HCT116 (cell line): ENCODE measurements at regions not wholly inside any gene's neighbourhood (a gene's known extent, or its start where the extent isn't known, plus 50 kb on each side); places are given as distances from the start of the nearest gene placed in this dataset.

Experiments used
- ATAC-seq: fragments of 200-7000 bp; cut with Tn5 transposase; 2 replicates; pipeline ENCODE4 v1.9.1; 2020; ENCODE audit warnings: mild to moderate bottlenecking, moderate library complexity
- BruUV-seq: library from RNA; stranded (reverse); fragments of 400-500 nt; replicated peaks from 2 replicates; lab custom pipeline; 2021; lab: Mats Ljungman, UMichigan
- CTCF ChIA-PET: fragments of 300-600 bp; sonication (Branson Sonifier 250); formaldehyde crosslinking; loops from one replicate; lab custom pipeline; 2021; ENCODE audit warnings: antibody characterized with exemption; lab: Charles Lee
- POLR2A ChIA-PET: fragments of 300-600, 350-600 bp; sonication (Branson Sonifier 250); formaldehyde crosslinking; loops from one replicate; lab custom pipeline; 2021; ENCODE audit warnings: antibody characterized with exemption; lab: Charles Lee
- RAD21 ChIA-PET, 2 experiments: fragments of 300-600 bp; sonication (Branson Sonifier 250); formaldehyde crosslinking; loops; one replicate each; lab custom pipeline; 2023; ENCODE audit warnings: low total read pairs in 2 of 2; ENCODE audit not compliant: uncharacterized antibody in 2 of 2, unreplicated experiment in 2 of 2, low non-redundant PET in 1 of 2; lab: Charles Lee
- DNase-seq: peaks from one replicate; pipeline ENCODE4 v3.0.0-alpha.2; 2010; ENCODE audit warnings: low read depth, low spot score
- H2AFZ ChIP-seq: fragments of 200-600 bp; shearing (Covaris generic), sonication (generic); 2 replicates; pipeline ENCODE4 v1.6.1; 2017; ENCODE audit warnings: low read depth, mixed run types, mixed read lengths, antibody characterized with exemption, low read length; ENCODE audit not compliant: poor library complexity, severe bottlenecking
- H3K27ac ChIP-seq: 2 replicates; pipeline ENCODE4 v1.5.1; 2012; ENCODE audit warnings: low read depth, low read length
- H3K27me3 ChIP-seq: fragments of 200-600 bp; sonication (generic); 2 replicates; pipeline ENCODE4 v1.6.1; 2016; ENCODE audit warnings: mixed run types, low read length, mixed read lengths; ENCODE audit not compliant: insufficient read depth
- H3K36me3 ChIP-seq, 2 experiments: fragments of 200-500 bp in 1 of 2; fragments of 200-600 bp in 1 of 2; sonication (Bioruptor generic) in 1 of 2; sonication (generic) in 1 of 2; 2 replicates each; pipeline versions ENCODE4 v1.5.1 to v1.6.1; 2014 to 2016; ENCODE audit warnings: low read length in 2 of 2, inconsistent platforms in 1 of 2, mixed read lengths in 1 of 2, mixed run types in 1 of 2; ENCODE audit not compliant: insufficient read depth in 2 of 2, control insufficient read depth in 1 of 2
- H3K4me1 ChIP-seq, 2 experiments: fragments of 200-600 bp in 1 of 2; sonication (generic) in 1 of 2; 2 replicates each; pipeline versions ENCODE4 v1.5.1 to v1.6.1; 2012 to 2017; ENCODE audit warnings: low read length in 2 of 2, inconsistent platforms in 1 of 2, mild to moderate bottlenecking in 1 of 2, mixed read lengths in 1 of 2, mixed run types in 1 of 2, moderate library complexity in 1 of 2; ENCODE audit not compliant: insufficient read depth in 2 of 2, control insufficient read depth in 1 of 2
- H3K4me2 ChIP-seq: fragments of 200-600 bp; sonication (generic); 2 replicates; pipeline ENCODE4 v1.6.1; 2017; ENCODE audit warnings: mixed run types, low read length, mixed read lengths
- H3K4me3 ChIP-seq, 2 experiments: fragments of 200-600 bp in 1 of 2; sonication (generic) in 1 of 2; replicated peaks in 1 of 2; 2 replicates each; pipeline ENCODE4 v1.5.1; 2011 to 2016; ENCODE audit warnings: low read length in 2 of 2, control low read depth in 1 of 2, low read depth in 1 of 2, mild to moderate bottlenecking in 1 of 2, mixed read lengths in 1 of 2, mixed run types in 1 of 2
- H3K79me2 ChIP-seq: fragments of 200-600 bp; sonication (generic); 2 replicates; pipeline ENCODE4 v1.6.1; 2017; ENCODE audit warnings: mild to moderate bottlenecking, mixed run types, low read length, moderate library complexity, mixed read lengths; ENCODE audit not compliant: insufficient read depth
- H3K9ac ChIP-seq: fragments of 200-600 bp; sonication (generic); 2 replicates; pipeline ENCODE4 v1.6.1; 2016; ENCODE audit warnings: low read length, mixed read lengths
- H3K9me2 ChIP-seq: fragments of 200-600 bp; sonication (generic), shearing (Covaris generic); 2 replicates; pipeline ENCODE4 v1.6.1; 2017; ENCODE audit warnings: mixed run types, mild to moderate bottlenecking, moderate library complexity; ENCODE audit not compliant: insufficient read depth
- H3K9me3 ChIP-seq, 2 experiments: fragments of 200-500 bp in 1 of 2; fragments of 200-600 bp in 1 of 2; sonication (Bioruptor generic) in 1 of 2; sonication (generic) in 1 of 2; 2 replicates each; pipeline ENCODE4 v1.6.1; 2014 to 2017; ENCODE audit warnings: low read length in 2 of 2, mixed read lengths in 2 of 2, inconsistent platforms in 1 of 2, low read depth in 1 of 2, mild to moderate bottlenecking in 1 of 2, mixed run types in 1 of 2, moderate library complexity in 1 of 2; ENCODE audit not compliant: control insufficient read depth in 1 of 2, insufficient read depth in 1 of 2
- H4K20me1 ChIP-seq: fragments of 200-600 bp; sonication (generic), shearing (Covaris generic); 2 replicates; pipeline ENCODE4 v1.6.1; 2017; ENCODE audit warnings: mixed run types, mild to moderate bottlenecking, moderate library complexity; ENCODE audit not compliant: insufficient read depth
- ATF3 ChIP-seq: IDR thresholded peaks from 2 replicates; pipeline ENCODE4 v1.6.1; 2012
- CBX3 ChIP-seq: IDR thresholded peaks from 2 replicates; pipeline ENCODE4 v1.6.1; 2012; ENCODE audit warnings: low read depth
- CEBPB ChIP-seq: IDR thresholded peaks from 2 replicates; pipeline ENCODE4 v1.6.1; 2012; ENCODE audit warnings: low read depth
- CTCF ChIP-seq, 3 experiments: fragments of 200-600 bp in 1 of 3; sonication (generic) in 1 of 3; IDR thresholded peaks in 2 of 3; conservative IDR thresholded peaks in 1 of 3; 2 replicates each; pipeline ENCODE4 v1.5.1; 2012 to 2017; ENCODE audit warnings: low read depth in 2 of 3, low read length in 2 of 3, antibody characterized with exemption in 1 of 3, borderline replicate concordance in 1 of 3, control low read depth in 1 of 3, mild to moderate bottlenecking in 1 of 3, mixed read lengths in 1 of 3, mixed run types in 1 of 3, moderate library complexity in 1 of 3; ENCODE audit not compliant: insufficient read depth in 1 of 3
- EGR1 ChIP-seq: IDR thresholded peaks from 2 replicates; pipeline ENCODE4 v1.6.1; 2012; ENCODE audit warnings: low read depth
- ELF1 ChIP-seq: IDR thresholded peaks from 2 replicates; pipeline ENCODE4 v1.6.1; 2012; ENCODE audit warnings: low read depth, borderline replicate concordance
- EZH2 ChIP-seq: fragments of 200-600 bp; sonication (generic); IDR thresholded peaks from 2 replicates; pipeline ENCODE4 v1.6.1; 2017; ENCODE audit warnings: antibody characterized with exemption, mixed run types
- FOSL1 ChIP-seq: IDR thresholded peaks from 2 replicates; pipeline ENCODE4 v1.6.1; 2012; ENCODE audit warnings: low read depth
- JUND ChIP-seq: IDR thresholded peaks from 2 replicates; pipeline ENCODE4 v1.6.1; 2012
- POLR2A ChIP-seq: IDR thresholded peaks from 2 replicates; pipeline ENCODE4 v1.7.0; 2011; ENCODE audit warnings: borderline replicate concordance; ENCODE audit not compliant: insufficient read depth, insufficient read length; ENCODE audit errors: extremely low read depth
- POLR2AphosphoS5 ChIP-seq: IDR thresholded peaks from 2 replicates; pipeline ENCODE4 v1.6.1; 2011; ENCODE audit warnings: mild to moderate bottlenecking, low read depth, low read length, moderate library complexity
- RAD21 ChIP-seq: IDR thresholded peaks from 2 replicates; pipeline ENCODE4 v1.6.1; 2012; ENCODE audit warnings: low read depth, mild to moderate bottlenecking
- REST ChIP-seq: IDR thresholded peaks from 2 replicates; pipeline ENCODE4 v1.6.1; 2012; ENCODE audit warnings: low read depth
- SIN3A ChIP-seq: IDR thresholded peaks from 2 replicates; pipeline ENCODE4 v1.6.1; 2012; ENCODE audit warnings: low read depth
- SP1 ChIP-seq: IDR thresholded peaks from 2 replicates; pipeline ENCODE4 v1.6.1; 2012; ENCODE audit warnings: low read depth
- SRF ChIP-seq: IDR thresholded peaks from 2 replicates; pipeline ENCODE4 v1.6.1; 2012; ENCODE audit warnings: low read depth
- TCF7L2 ChIP-seq: IDR thresholded peaks from 2 replicates; pipeline ENCODE4 v1.7.0; 2011; ENCODE audit warnings: borderline replicate concordance, inconsistent platforms; ENCODE audit not compliant: insufficient read depth, insufficient read length; ENCODE audit errors: extremely low read depth
- YY1 ChIP-seq: IDR thresholded peaks from 2 replicates; pipeline ENCODE4 v1.6.1; 2011; ENCODE audit warnings: low read length, low read depth, moderate library complexity, mild to moderate bottlenecking; ENCODE audit not compliant: insufficient replicate concordance; ENCODE audit errors: extremely low read depth
- ZFX ChIP-seq: fragments of 450-650 bp; IDR thresholded peaks from 2 replicates; pipeline ENCODE4 v1.6.1; 2017
- ZNF274 ChIP-seq: fragments of 200-500 bp; sonication (Bioruptor generic); IDR thresholded peaks from 2 replicates; pipeline ENCODE4 v1.6.1; 2014; ENCODE audit warnings: mild to moderate bottlenecking, low read depth, low read length, inconsistent platforms
- intact Hi-C: fragments of 100-400 bp; cut with micrococcal nuclease; formaldehyde crosslinking; loops from 2 replicates; pipeline ENCODE4 v1.10.0; 2022

GRCh38 chr12:77619425-77619824 is 211.3 kb upstream of the NAV3 start (continued):
- no peak for TF ChIP-seq CTCF (IDR thresholded peaks at IDR 0.05 in 2 of 3, conservative IDR thresholded peaks at IDR 0.05 in 1 of 3; ENCODE audit: borderline replicate concordance in 1 of 3, insufficient read depth in 1 of 3, low read depth in 2 of 3, low read length in 2 of 3)
- TF ChIP-seq ZFX: no peak
- TF ChIP-seq TCF7L2: no peak
- no peak for TF ChIP-seq SRF
- no peak for TF ChIP-seq RAD21

GRCh38 chr12:77617818-77618217 is 212.9 kb upstream of the NAV3 start:
- no peak overlapping the region for H3K4me3 ChIP-seq
- BruUV-seq: no TSS peak
- H3K9me3 ChIP-seq: no peaks in the 10 kb centered on the region
- intact Hi-C loops: no loop called here
- no peak overlapping the region for H3K4me2 ChIP-seq
- ATAC-seq (no peak), DNase-seq (no peak)
- no peaks in the 10 kb centered on the region for H3K79me2 ChIP-seq
- no peaks in the 10 kb centered on the region for H3K27me3 ChIP-seq
- H3K4me1 ChIP-seq: no peaks in the 10 kb centered on the region
- H3K9me2 ChIP-seq: no peaks in the 10 kb centered on the region
- ChIA-PET CTCF (no interaction called here), POLR2A (no interaction called here), RAD21 (no interaction called here)
- no peaks in the 10 kb centered on the region for H4K20me1 ChIP-seq
- no peaks in the 10 kb centered on the region for H3K36me3 ChIP-seq
- no peak overlapping the region for H3K27ac ChIP-seq
- no peak overlapping the region for H3K9ac ChIP-seq
- no peak overlapping the region for H2AFZ ChIP-seq
- TF ChIP-seq CEBPB: no peak
- TF ChIP-seq CTCF (IDR thresholded peaks at IDR 0.05 in 2 of 3, conservative IDR thresholded peaks at IDR 0.05 in 1 of 3; ENCODE audit: borderline replicate concordance in 1 of 3, insufficient read depth in 1 of 3, low read depth in 2 of 3, low read length in 2 of 3): no peak
- TF ChIP-seq POLR2AphosphoS5: no peak
- no peak for TF ChIP-seq SIN3A
- TF ChIP-seq ZNF274: no peak
- TF ChIP-seq ZFX: no peak
- no peak for TF ChIP-seq ATF3
- TF ChIP-seq FOSL1: no peak
- TF ChIP-seq TCF7L2: no peak
- no peak for TF ChIP-seq YY1
- no peak for TF ChIP-seq REST
- no peak for TF ChIP-seq ELF1
- TF ChIP-seq SP1: no peak
- TF ChIP-seq POLR2A: no peak
- no peak for TF ChIP-seq EZH2
- TF ChIP-seq JUND: no peak
- TF ChIP-seq CBX3: no peak
- TF ChIP-seq EGR1: no peak
